ENCODE measurements at regions not wholly inside any gene's neighbourhood (a gene's known extent, or its start where the extent isn't known, plus 50 kb on each side); places are given as distances from the start of the nearest gene placed in this dataset.
"Not testable (repeated sequence)": the region's sequence is repeated elsewhere in the genome, so short reads cannot be mapped to it uniquely, and the experiment has no call there.

DNA sequence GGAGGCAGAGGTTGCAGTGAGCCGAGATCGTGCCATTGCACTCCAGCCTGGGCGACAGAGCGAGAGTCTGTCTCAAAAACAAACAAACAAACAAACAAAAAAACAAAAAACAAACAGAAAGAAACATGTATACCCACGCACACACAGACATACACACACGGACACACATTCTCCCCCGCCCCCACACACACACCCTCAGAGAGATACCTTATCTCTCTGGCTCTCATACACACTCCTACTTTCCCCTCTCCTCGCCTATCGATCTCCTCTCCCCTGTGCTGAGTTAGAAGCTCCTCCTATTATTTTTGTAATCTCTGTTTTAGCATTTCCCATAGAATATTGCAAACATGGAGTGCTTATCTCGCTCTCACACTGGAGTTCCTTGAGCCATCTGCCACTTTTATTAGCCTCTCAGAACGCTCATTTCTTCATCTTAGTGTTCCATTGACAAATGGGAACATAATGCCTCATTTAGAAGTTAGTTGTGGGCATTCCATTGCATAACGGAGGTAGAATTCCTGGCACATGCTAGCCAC is 144.2 kb upstream of the CITED2 start:
- no peak overlapping the region for H3K4me3 ChIP-seq (ENCODE audit: low read depth, low read length)
- in situ Hi-C loops (cut with HindIII; ENCODE audit: low sequenced_read_pairs), result no loop called here
- TF ChIP-seq, protein P1, sequence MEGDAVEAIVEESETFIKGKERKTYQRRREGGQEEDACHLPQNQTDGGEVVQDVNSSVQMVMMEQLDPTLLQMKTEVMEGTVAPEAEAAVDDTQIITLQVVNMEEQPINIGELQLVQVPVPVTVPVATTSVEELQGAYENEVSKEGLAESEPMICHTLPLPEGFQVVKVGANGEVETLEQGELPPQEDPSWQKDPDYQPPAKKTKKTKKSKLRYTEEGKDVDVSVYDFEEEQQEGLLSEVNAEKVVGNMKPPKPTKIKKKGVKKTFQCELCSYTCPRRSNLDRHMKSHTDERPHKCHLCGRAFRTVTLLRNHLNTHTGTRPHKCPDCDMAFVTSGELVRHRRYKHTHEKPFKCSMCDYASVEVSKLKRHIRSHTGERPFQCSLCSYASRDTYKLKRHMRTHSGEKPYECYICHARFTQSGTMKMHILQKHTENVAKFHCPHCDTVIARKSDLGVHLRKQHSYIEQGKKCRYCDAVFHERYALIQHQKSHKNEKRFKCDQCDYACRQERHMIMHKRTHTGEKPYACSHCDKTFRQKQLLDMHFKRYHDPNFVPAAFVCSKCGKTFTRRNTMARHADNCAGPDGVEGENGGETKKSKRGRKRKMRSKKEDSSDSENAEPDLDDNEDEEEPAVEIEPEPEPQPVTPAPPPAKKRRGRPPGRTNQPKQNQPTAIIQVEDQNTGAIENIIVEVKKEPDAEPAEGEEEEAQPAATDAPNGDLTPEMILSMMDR (IDR thresholded peaks at IDR 0.05; ENCODE audit: low read depth, low read length, missing control alignments), result no peak
- DNase-seq (ENCODE audit: low read depth), result no peak

DNA sequence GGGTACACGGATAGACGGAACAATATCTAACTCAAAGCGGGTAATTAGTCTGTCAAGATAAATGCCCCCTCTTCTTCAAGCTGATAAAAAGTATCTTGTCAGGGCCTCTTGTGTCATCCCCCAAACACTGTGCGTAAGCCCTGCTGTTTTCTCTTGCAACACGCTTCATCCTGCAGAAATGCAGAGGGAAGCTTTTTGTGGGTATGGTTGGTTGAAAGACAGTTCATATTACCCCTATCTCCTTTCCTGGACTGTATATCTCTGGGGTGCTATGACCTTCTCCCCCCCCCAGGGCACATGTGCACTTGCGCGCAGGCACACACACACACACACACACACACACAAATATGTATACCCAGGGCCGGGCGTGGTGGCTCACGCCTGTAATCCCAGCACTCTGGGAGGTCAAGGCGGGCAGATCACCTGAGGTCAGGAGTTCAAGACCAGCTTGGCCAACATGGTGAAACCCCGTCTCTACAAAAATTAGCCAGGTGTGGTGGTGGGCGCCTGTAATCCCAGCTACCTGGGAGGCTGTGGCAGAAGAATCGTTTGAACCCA is 143.6 kb upstream of the CITED2 start:
- DNase-seq (ENCODE audit: low read depth); H3K4me3 ChIP-seq (ENCODE audit: low read depth, low read length); in situ Hi-C loops (cut with HindIII; ENCODE audit: low sequenced_read_pairs): not testable (repeated sequence)

DNA sequence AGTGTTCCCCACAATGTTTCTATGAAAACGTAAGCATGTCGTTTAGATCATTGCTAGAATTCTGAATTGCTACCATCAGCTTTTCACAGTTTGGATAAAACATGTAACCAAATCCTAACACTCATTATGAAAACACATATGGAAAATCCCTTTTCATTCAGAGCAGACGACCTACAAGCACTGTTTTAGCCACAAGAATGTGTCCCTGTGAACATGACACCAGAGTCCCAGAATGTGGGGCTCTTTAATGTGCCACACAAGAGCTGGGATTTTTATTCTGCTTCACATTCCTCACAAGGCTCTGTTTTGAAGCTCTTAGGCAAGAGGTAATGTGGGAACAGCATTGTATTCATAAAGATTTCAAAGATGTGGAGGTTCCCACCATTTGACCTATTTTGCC is 141.1 kb upstream of the CITED2 start:
- TF ChIP-seq, protein P1 (IDR thresholded peaks at IDR 0.05; ENCODE audit: low read depth, low read length, missing control alignments), result no peak
- DNase-seq (ENCODE audit: low read depth), result no peak
- in situ Hi-C loops (cut with HindIII; ENCODE audit: low sequenced_read_pairs), result no loop called here

DNA sequence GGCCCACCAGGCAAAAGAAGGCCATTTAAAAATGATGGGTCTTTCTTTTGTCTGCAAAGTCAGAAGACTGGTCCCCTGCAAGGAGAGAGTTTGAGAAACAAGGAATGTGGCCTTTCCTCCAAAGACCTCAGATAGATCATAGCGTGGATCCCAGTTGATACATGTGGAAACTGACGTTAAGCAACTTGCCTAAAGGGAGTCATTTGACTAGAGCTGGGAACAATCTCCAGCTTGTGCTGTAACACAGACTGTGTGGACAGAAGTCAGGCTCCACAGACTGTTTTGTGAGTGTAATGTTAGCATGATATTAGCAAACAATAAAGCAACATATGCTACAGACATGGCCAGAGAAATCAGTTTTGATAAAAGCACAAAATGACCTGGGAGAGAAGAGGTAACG is 140.4 kb upstream of the CITED2 start:
- DNase-seq (ENCODE audit: low read depth), result no peak
- in situ Hi-C loops (cut with HindIII; ENCODE audit: low sequenced_read_pairs), result no loop called here
- H3K4me3 ChIP-seq (ENCODE audit: low read depth, low read length), result no peak overlapping the region
- TF ChIP-seq, protein P1 (IDR thresholded peaks at IDR 0.05; ENCODE audit: low read depth, low read length, missing control alignments), result no peak

More for the DNA sequence above, 141.1 kb upstream of the CITED2 start:
- H3K4me3 ChIP-seq (ENCODE audit: low read depth, low read length), result no peak overlapping the region

DNA sequence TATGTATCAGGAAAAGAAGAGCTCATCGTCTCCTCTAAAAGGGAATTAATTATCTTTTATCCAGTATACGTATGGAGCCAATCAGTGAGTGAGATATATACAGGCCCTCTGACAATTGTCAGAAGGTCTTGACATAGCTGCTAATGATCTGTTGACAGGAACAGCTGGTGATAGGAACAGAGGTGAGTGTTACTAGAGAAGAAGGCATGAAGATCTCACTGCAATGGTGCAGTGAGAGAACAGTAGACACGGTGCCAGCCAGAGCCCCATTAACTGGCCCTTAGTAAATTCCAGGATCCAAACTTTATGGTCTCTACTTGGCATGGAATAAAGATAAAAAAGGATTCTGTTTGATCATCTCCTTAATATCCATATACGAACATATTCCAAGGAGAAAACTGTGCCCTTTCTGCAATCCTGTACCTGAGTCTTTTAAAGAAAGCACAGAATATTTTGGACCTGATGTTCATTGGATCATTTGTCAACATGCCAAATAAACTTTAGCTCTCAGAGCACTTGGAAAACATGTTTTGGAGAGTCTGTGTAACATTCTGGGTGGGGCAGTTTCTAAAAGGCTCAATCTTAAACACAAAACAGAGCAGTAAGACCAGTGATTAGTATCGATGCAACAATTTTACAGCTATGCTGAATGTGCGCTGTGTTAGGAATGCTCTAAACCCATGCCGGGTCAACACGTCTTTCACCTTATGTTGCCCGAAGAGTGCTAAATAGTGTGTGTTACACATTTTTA is 135.8 kb upstream of the CITED2 start:
- DNase-seq (ENCODE audit: low read depth), result no peak
- in situ Hi-C loops (cut with HindIII; ENCODE audit: low sequenced_read_pairs), result no loop called here
- TF ChIP-seq, protein P1 (IDR thresholded peaks at IDR 0.05; ENCODE audit: low read depth, low read length, missing control alignments), result no peak
- no peak overlapping the region for H3K4me3 ChIP-seq (ENCODE audit: low read depth, low read length)

DNA sequence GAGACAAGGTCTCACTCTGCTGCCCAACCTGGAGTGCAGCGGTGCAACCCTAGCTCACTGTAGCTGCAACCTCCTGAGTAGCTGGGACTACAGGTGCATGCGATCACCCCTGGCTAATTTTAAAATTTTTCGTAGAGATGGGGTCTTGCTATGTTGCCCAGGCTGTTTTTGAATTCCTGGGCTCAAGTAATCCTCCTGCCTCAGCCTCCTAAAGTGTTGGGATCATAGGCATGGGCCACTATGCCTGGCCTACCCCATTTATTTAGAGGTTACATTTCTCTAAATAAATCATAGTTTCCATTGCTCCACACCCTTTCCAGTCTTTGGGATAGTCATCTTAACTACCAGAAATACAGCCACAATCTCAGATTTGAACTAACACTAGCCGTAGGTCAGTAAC is 134.7 kb upstream of the CITED2 start:
- DNase-seq (ENCODE audit: low read depth), result no peak
- TF ChIP-seq, protein P1 (IDR thresholded peaks at IDR 0.05; ENCODE audit: low read depth, low read length, missing control alignments), result no peak
- in situ Hi-C loops (cut with HindIII; ENCODE audit: low sequenced_read_pairs), result no loop called here
- no peak overlapping the region for H3K4me3 ChIP-seq (ENCODE audit: low read depth, low read length)

DNA sequence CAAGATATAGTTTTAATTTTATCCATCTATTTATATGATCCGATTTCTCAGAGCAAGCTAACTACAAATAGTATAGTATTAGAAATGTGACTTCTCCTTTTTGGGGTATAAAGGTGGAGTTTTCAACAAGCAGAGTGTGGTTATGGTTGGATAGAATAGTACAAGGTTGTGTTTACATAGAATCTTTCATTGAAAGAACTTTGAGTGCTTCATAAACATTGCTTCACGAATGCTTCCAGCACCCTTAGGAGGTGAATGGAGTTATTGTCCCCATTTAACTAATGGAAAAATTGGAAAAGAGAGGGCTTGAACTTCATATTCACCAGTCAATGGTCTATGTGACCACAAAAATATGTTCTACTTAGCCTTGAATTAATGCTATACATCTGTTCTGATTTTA is 134.1 kb upstream of the CITED2 start:
- no peak overlapping the region for H3K4me3 ChIP-seq (ENCODE audit: low read depth, low read length)
- no peak for DNase-seq (ENCODE audit: low read depth)
- TF ChIP-seq, protein P1 (IDR thresholded peaks at IDR 0.05; ENCODE audit: low read depth, low read length, missing control alignments), result no peak
- in situ Hi-C loops (cut with HindIII; ENCODE audit: low sequenced_read_pairs), result no loop called here
